LNCAP (cell line): ENCODE measurements at regions not wholly inside any gene's neighbourhood (a gene's known extent, or its start where the extent isn't known, plus 50 kb on each side); places are given as distances from the start of the nearest gene placed in this dataset.

Experiments
- CTCF ChIP-seq: fragments of 450-650 bp; IDR thresholded peaks from 2 replicates; pipeline ENCODE4 v1.5.1; 2017; ENCODE audit warnings: mild to moderate bottlenecking

GRCh38 chr4:155573126-155573525 is 93.5 kb upstream of the GUCY1A1 start:
- no peak for TF ChIP-seq CTCF

GRCh38 chr4:155572106-155572703 is 94.4 kb upstream of the GUCY1A1 start:
- TF ChIP-seq CTCF = no peak

GRCh38 chr4:155571184-155571944 is 95.3 kb upstream of the GUCY1A1 start:
- TF ChIP-seq CTCF = no peak

- TF ChIP-seq CTCF = no peak
Measured at GRCh38 chr4:155570661-155571060, 96.0 kb upstream of the GUCY1A1 start.

- no peak for TF ChIP-seq CTCF
Measured at GRCh38 chr4:155569960-155570515, 96.6 kb upstream of the GUCY1A1 start.

- TF ChIP-seq CTCF = no peak
Measured at GRCh38 chr4:155569471-155569870, 97.2 kb upstream of the GUCY1A1 start.

GRCh38 chr4:155568641-155569220 is 97.9 kb upstream of the GUCY1A1 start:
- no peak for TF ChIP-seq CTCF
